ENCODE measurements at regions not wholly inside any gene's neighbourhood (a gene's known extent, or its start where the extent isn't known, plus 50 kb on each side); places are given as distances from the start of the nearest gene placed in this dataset.

GRCh38 chr22:47692811-47693210 lies 930.4 kb downstream of the TBC1D22A start:
- Histone ChIP-seq H3K27ac (ENCODE audit: low read length) (no peak overlapping the region), H3K4me3 (ENCODE audit: low read depth in 1 of 2, low read length in 2 of 2) (no peak overlapping the region), H3K9me3 (ENCODE audit: control insufficient read depth in 1 of 2, low read length in 2 of 2) (no peaks in the 10 kb centered on the region), H3K36me3 (ENCODE audit: control insufficient read depth in 1 of 2, insufficient read depth in 2 of 2, low read length in 2 of 2) (no peaks in the 10 kb centered on the region), H3K4me1 (ENCODE audit: control insufficient read depth in 1 of 2, insufficient read depth in 2 of 2, low read length in 2 of 2) (no peaks in the 10 kb centered on the region), H3K27me3 (ENCODE audit: low read depth, low read length) (no peaks in the 10 kb centered on the region)

- Histone ChIP-seq H3K4me3 (ENCODE audit: low read depth in 1 of 2, low read length in 2 of 2) (no peak overlapping the region), H3K4me1 (ENCODE audit: control insufficient read depth in 1 of 2, insufficient read depth in 2 of 2, low read length in 2 of 2) (no peaks in the 10 kb centered on the region), H3K27ac (ENCODE audit: low read length) (no peak overlapping the region), H3K36me3 (ENCODE audit: control insufficient read depth in 1 of 2, insufficient read depth in 2 of 2, low read length in 2 of 2) (no peaks in the 10 kb centered on the region), H3K27me3 (ENCODE audit: low read depth, low read length) (no peaks in the 10 kb centered on the region), H3K9me3 (ENCODE audit: control insufficient read depth in 1 of 2, low read length in 2 of 2) (no peaks in the 10 kb centered on the region)
These were observed 928.9 kb downstream of the TBC1D22A start for GRCh38 chr22:47691152-47691895.

DNA sequence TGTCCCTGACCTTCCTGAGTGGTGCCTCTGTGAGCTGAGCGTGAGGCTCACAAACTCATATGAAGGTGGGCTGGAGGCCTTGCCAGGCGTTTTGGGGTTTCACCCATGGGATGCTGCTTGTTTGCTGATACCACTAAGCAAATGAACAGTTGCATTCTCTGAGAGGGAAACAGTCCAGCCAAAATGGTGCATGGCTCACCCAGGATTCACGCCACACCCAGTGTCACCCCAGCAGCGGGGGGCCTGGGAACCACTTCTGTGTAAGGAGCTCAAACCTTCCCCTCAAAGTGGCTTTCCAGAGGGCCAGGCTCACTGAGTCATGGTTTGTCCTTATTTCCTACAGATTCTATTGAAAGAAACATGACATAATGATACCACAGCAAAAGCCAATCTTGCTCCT lies 928.1 kb downstream of the TBC1D22A start:
- Histone ChIP-seq H3K27me3 (ENCODE audit: low read depth, low read length) (no peaks in the 10 kb centered on the region), H3K9me3 (ENCODE audit: control insufficient read depth in 1 of 2, low read length in 2 of 2) (no peaks in the 10 kb centered on the region), H3K36me3 (ENCODE audit: control insufficient read depth in 1 of 2, insufficient read depth in 2 of 2, low read length in 2 of 2) (no peaks in the 10 kb centered on the region), H3K4me1 (ENCODE audit: control insufficient read depth in 1 of 2, insufficient read depth in 2 of 2, low read length in 2 of 2) (no peaks in the 10 kb centered on the region), H3K27ac (ENCODE audit: low read length) (no peak overlapping the region), H3K4me3 (ENCODE audit: low read depth in 1 of 2, low read length in 2 of 2) (no peak overlapping the region)

DNA sequence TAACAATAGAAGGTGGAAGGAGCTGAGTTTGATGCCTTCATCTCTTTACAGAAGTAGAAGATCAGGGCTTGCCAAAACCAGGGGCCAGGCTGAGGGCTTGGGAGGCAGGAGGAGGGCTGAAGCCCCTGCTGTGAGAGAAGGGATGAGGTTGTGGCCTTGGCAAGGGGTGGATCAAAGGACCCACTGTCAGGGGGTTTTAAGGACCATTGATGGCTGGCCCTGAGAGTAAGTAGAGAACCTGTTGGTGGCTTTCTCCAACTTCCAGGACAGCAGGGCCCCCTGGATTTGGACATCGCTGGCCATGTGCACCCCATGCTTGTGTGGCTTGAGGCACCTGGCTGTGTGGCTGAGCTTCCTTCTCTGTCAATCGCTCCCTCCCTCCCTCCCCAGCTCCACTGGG lies 927.7 kb downstream of the TBC1D22A start:
- Histone ChIP-seq H3K9me3 (ENCODE audit: control insufficient read depth in 1 of 2, low read length in 2 of 2) (no peaks in the 10 kb centered on the region), H3K27me3 (ENCODE audit: low read depth, low read length) (no peaks in the 10 kb centered on the region), H3K36me3 (ENCODE audit: control insufficient read depth in 1 of 2, insufficient read depth in 2 of 2, low read length in 2 of 2) (no peaks in the 10 kb centered on the region), H3K4me3 (ENCODE audit: low read depth in 1 of 2, low read length in 2 of 2) (no peak overlapping the region), H3K27ac (ENCODE audit: low read length) (no peak overlapping the region), H3K4me1 (ENCODE audit: control insufficient read depth in 1 of 2, insufficient read depth in 2 of 2, low read length in 2 of 2) (no peaks in the 10 kb centered on the region)

DNA sequence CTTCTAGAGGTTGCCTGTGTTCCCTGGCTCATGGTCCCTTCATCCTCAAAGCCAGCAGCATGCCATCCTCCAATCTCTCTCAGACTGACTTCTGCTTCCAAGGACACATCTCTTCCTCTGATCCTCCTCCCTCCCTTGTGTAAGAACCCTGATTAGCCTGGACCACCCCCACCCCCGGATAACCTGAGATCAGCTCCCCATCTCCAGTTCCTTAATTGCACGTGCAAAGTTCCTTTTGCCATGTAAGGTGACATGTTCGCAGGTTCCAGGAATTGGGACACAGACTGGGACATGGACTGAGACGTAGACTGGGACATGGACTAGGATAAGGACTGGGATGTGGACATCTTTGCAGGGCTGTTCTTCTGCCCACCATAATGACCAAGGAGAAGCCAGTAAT lies 925.3 kb downstream of the TBC1D22A start:
- no peak overlapping the region for H3K27ac ChIP-seq (ENCODE audit: low read length)
- H3K27me3 ChIP-seq (ENCODE audit: low read depth, low read length) = no peaks in the 10 kb centered on the region
- H3K4me1 ChIP-seq (ENCODE audit: control insufficient read depth in 1 of 2, insufficient read depth in 2 of 2, low read length in 2 of 2) = no peaks in the 10 kb centered on the region
- peaks cover 0 to 18% of the 10 kb centered on the region in 2 donors for H3K9me3 ChIP-seq (ENCODE audit: control insufficient read depth in 1 of 2, low read length in 2 of 2)
- H3K36me3 ChIP-seq (ENCODE audit: control insufficient read depth in 1 of 2, insufficient read depth in 2 of 2, low read length in 2 of 2) = no peaks in the 10 kb centered on the region
- H3K4me3 ChIP-seq (ENCODE audit: low read depth in 1 of 2, low read length in 2 of 2) = no peak overlapping the region

DNA sequence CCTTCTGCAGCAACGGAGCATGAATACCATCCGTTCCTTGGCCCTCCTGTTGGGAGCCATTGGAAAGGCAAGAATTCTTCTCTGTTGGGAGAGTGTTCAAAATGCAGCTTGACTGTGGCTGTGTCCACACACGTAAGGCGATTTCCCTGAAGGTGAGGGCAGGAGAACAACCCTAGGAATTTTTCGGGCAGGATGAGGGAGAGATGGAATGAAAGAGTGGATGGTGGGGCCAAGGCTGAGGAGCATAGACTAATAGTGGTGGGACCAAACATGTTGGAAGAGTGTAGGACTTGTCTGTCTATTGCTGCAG lies 924.9 kb downstream of the TBC1D22A start:
- H3K4me3 ChIP-seq (ENCODE audit: low read depth in 1 of 2, low read length in 2 of 2) = no peak overlapping the region
- H3K27ac ChIP-seq (ENCODE audit: low read length) = no peak overlapping the region
- H3K4me1 ChIP-seq (ENCODE audit: control insufficient read depth in 1 of 2, insufficient read depth in 2 of 2, low read length in 2 of 2) = no peaks in the 10 kb centered on the region
- H3K9me3 ChIP-seq (ENCODE audit: control insufficient read depth in 1 of 2, low read length in 2 of 2) = peaks cover 0 to 23% of the 10 kb centered on the region in 2 donors
- H3K27me3 ChIP-seq (ENCODE audit: low read depth, low read length) = no peaks in the 10 kb centered on the region
- no peaks in the 10 kb centered on the region for H3K36me3 ChIP-seq (ENCODE audit: control insufficient read depth in 1 of 2, insufficient read depth in 2 of 2, low read length in 2 of 2)

DNA sequence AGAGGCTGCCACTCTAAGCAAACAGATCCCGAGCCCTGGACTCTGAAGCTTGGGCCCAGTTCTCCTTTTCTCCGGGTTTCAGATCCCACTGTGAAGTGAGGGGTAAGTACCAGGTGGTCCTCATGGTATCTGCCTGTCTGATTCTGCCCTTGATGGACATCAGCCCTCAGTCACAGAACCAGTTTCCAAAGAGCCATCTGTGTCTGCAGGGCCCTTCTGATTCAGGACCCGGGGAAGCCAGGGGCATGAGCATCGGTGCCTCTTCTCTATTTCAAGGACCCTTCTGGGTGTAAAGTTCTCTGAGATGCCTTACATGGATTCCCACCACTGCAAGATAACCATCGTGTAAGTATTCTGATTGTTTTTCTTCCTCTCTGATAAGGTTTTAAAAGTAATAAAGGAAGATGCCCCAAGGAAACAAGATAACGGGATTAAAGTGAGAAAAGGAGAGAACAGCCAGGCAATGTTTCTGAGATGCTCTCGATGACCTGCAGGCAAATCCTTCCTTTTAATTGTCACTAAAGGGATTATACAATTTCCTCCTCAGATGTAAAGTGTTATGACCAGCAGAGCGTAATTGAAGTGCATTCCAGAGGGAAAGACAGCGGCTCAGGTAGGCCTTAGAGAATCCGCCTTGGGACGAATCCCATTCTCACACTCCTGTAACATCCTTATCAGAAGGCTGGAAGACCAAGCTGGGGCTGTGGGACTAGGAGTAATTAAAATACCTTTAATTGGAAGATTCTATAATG lies 924.3 kb downstream of the TBC1D22A start:
- Histone ChIP-seq H3K36me3 (ENCODE audit: control insufficient read depth in 1 of 2, insufficient read depth in 2 of 2, low read length in 2 of 2) (no peaks in the 10 kb centered on the region), H3K4me1 (ENCODE audit: control insufficient read depth in 1 of 2, insufficient read depth in 2 of 2, low read length in 2 of 2) (no peaks in the 10 kb centered on the region), H3K9me3 (ENCODE audit: control insufficient read depth in 1 of 2, low read length in 2 of 2) (peaks cover 0 to 27% of the 10 kb centered on the region in 2 donors), H3K4me3 (ENCODE audit: low read depth in 1 of 2, low read length in 2 of 2) (no peak overlapping the region), H3K27me3 (ENCODE audit: low read depth, low read length) (no peaks in the 10 kb centered on the region), H3K27ac (ENCODE audit: low read length) (no peak overlapping the region)

GRCh38 chr22:47681411-47682165 lies 919.1 kb downstream of the TBC1D22A start:
- Histone ChIP-seq H3K36me3 (ENCODE audit: control insufficient read depth in 1 of 2, insufficient read depth in 2 of 2, low read length in 2 of 2) (no peaks in the 10 kb centered on the region), H3K9me3 (ENCODE audit: control insufficient read depth in 1 of 2, low read length in 2 of 2) (peaks cover 0 to 28% of the 10 kb centered on the region in 2 donors), H3K27me3 (ENCODE audit: low read depth, low read length) (no peaks in the 10 kb centered on the region), H3K4me3 (ENCODE audit: low read depth in 1 of 2, low read length in 2 of 2) (no peak overlapping the region), H3K4me1 (ENCODE audit: control insufficient read depth in 1 of 2, insufficient read depth in 2 of 2, low read length in 2 of 2) (no peaks in the 10 kb centered on the region), H3K27ac (ENCODE audit: low read length) (no peak overlapping the region)

- H3K9me3 ChIP-seq (ENCODE audit: control insufficient read depth in 1 of 2, low read length in 2 of 2) = peaks cover 0 to 19% of the 10 kb centered on the region in 2 donors
- H3K4me3 ChIP-seq (ENCODE audit: low read depth in 1 of 2, low read length in 2 of 2) = no peak overlapping the region
- H3K27me3 ChIP-seq (ENCODE audit: low read depth, low read length) = no peaks in the 10 kb centered on the region
- no peaks in the 10 kb centered on the region for H3K4me1 ChIP-seq (ENCODE audit: control insufficient read depth in 1 of 2, insufficient read depth in 2 of 2, low read length in 2 of 2)
- H3K36me3 ChIP-seq (ENCODE audit: control insufficient read depth in 1 of 2, insufficient read depth in 2 of 2, low read length in 2 of 2) = no peaks in the 10 kb centered on the region
- H3K27ac ChIP-seq (ENCODE audit: low read length) = no peak overlapping the region
These were observed 916.3 kb downstream of the TBC1D22A start for GRCh38 chr22:47678636-47679287.

- H3K9me3 ChIP-seq (ENCODE audit: control insufficient read depth in 1 of 2, low read length in 2 of 2) = peaks cover 0 to 12% of the 10 kb centered on the region in 2 donors
- no peak overlapping the region for H3K27ac ChIP-seq (ENCODE audit: low read length)
- no peak overlapping the region for H3K4me3 ChIP-seq (ENCODE audit: low read depth in 1 of 2, low read length in 2 of 2)
- H3K36me3 ChIP-seq (ENCODE audit: control insufficient read depth in 1 of 2, insufficient read depth in 2 of 2, low read length in 2 of 2) = no peaks in the 10 kb centered on the region
- H3K4me1 ChIP-seq (ENCODE audit: control insufficient read depth in 1 of 2, insufficient read depth in 2 of 2, low read length in 2 of 2) = no peaks in the 10 kb centered on the region
- H3K27me3 ChIP-seq (ENCODE audit: low read depth, low read length) = no peaks in the 10 kb centered on the region
These were observed 915.6 kb downstream of the TBC1D22A start for GRCh38 chr22:47678048-47678447.

GRCh38 chr22:47676685-47677084 lies 914.2 kb downstream of the TBC1D22A start:
- Histone ChIP-seq H3K9me3 (ENCODE audit: control insufficient read depth in 1 of 2, low read length in 2 of 2) (peaks cover 0 to under 1% of the 10 kb centered on the region in 2 donors), H3K27me3 (ENCODE audit: low read depth, low read length) (no peaks in the 10 kb centered on the region), H3K4me3 (ENCODE audit: low read depth in 1 of 2, low read length in 2 of 2) (no peak overlapping the region), H3K4me1 (ENCODE audit: control insufficient read depth in 1 of 2, insufficient read depth in 2 of 2, low read length in 2 of 2) (no peaks in the 10 kb centered on the region), H3K27ac (ENCODE audit: low read length) (no peak overlapping the region), H3K36me3 (ENCODE audit: control insufficient read depth in 1 of 2, insufficient read depth in 2 of 2, low read length in 2 of 2) (no peaks in the 10 kb centered on the region)

Data from muscle layer of duodenum (tissue), 2 donors.